ENCODE measurements at regions not wholly inside any gene's neighbourhood (a gene's known extent, or its start where the extent isn't known, plus 50 kb on each side); places are given as distances from the start of the nearest gene placed in this dataset.

DNA sequence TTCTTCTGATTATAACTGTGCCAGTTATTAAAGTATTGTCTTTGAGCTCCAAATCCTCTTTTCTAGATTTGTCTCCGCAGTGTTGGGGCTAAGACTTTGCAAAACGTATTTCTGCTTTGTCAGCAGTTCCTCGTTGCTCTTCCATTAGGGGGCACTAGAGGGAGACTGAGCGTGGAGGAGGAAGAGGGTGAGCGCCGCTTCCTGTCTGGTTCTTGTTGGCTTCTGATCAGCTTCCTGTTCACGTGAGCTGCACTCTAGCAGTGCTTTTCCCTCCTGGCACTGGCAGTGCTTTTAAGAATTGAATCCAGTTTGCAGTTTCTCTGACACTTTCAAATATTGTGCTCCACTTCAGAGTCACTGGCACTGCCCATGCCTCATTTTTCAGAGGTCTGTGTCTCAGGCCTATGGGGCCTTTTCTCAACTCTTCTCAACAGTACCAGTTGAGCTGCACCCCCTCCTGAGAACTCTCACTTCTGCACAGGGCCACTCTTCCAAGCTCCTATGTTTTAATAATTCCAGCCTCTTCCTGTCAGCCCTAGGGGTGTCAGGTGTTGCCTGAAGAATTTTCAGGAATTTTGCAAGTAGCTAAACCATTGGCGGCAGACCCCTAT lies 54.4 kb upstream of the LCORL start:
- no peak overlapping the region for H3K4me2 ChIP-seq (ENCODE audit: control insufficient read depth, insufficient read depth)
- in situ Hi-C loops (cut with MboI) = no loop called here
- H2AFZ ChIP-seq (ENCODE audit: control insufficient read depth, low read depth, low read length) = peak overlapping the region; percentile 5; the same call in 1 of the 2 replicates

More for the DNA sequence above, 54.4 kb upstream of the LCORL start:
- intact Hi-C loops (cut with micrococcal nuclease; ENCODE audit: unreplicated experiment) = loop anchor here (2.0 kb wide), 1 partner anchor 291 kb away; no protein-coding TSS in a partner anchor
- Histone ChIP-seq H3K9ac (ENCODE audit: control insufficient read depth, insufficient read depth, low read length) (no peak overlapping the region), H4K20me1 (ENCODE audit: control insufficient read depth, insufficient read depth) (no peaks in the 10 kb centered on the region), H3K27me3 (replicated peaks in 1 of 2; ENCODE audit: control insufficient read depth in 2 of 2, insufficient read depth in 2 of 2, low read length in 1 of 2) (no peaks in the 10 kb centered on the region), H3K4me1 (ENCODE audit: control insufficient read depth, insufficient read depth, low read length) (no peaks in the 10 kb centered on the region), H3K9me3 (replicated peaks; ENCODE audit: control insufficient read depth, insufficient read depth, low read length) (no peaks in the 10 kb centered on the region; the same call in 1 of the 3 replicates), H3K4me3 (no peak overlapping the region), H3K36me3 (ENCODE audit: control insufficient read depth in 2 of 2, insufficient read depth in 2 of 2, low read length in 1 of 2) (no peaks in the 10 kb centered on the region), H3K79me2 (ENCODE audit: control insufficient read depth, insufficient read depth, low read length) (no peaks in the 10 kb centered on the region), H3K27ac (ENCODE audit: control insufficient read depth, insufficient read depth) (no peak overlapping the region)
- no peak for TF ChIP-seq NR2C2 (IDR thresholded peaks at IDR 0.05; ENCODE audit: borderline replicate concordance, control insufficient read depth, insufficient read length, low read depth)
- no peak for TF ChIP-seq GATAD2B (conservative IDR thresholded peaks at IDR 0.05; ENCODE audit: low read depth)
- TF ChIP-seq GABPA (IDR thresholded peaks at IDR 0.05; ENCODE audit: low read depth) = peak; percentile 60
- TF ChIP-seq, protein P1, sequence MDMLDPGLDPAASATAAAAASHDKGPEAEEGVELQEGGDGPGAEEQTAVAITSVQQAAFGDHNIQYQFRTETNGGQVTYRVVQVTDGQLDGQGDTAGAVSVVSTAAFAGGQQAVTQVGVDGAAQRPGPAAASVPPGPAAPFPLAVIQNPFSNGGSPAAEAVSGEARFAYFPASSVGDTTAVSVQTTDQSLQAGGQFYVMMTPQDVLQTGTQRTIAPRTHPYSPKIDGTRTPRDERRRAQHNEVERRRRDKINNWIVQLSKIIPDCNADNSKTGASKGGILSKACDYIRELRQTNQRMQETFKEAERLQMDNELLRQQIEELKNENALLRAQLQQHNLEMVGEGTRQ (IDR thresholded peaks at IDR 0.05; ENCODE audit: borderline replicate concordance, low read depth, low read length) = no peak
- TF ChIP-seq RAD21 (IDR thresholded peaks at IDR 0.05; ENCODE audit: insufficient read depth, low read depth, low read length) = peak; percentile 32
- peak; percentile 26; the same call in 1 of the 2 replicates for TF ChIP-seq SMC3 (IDR thresholded peaks at IDR 0.05; ENCODE audit: borderline replicate concordance, low read length)
- TF ChIP-seq MYC (IDR thresholded peaks at IDR 0.05; ENCODE audit: insufficient read depth, insufficient read length, insufficient replicate concordance, low read length, severe bottlenecking) = no peak
- 0 out of 4 replicates have a peak, but pooled peaks of 1 of the 2 experiments have one; percentile 29 for TF ChIP-seq ETV6 (conservative IDR thresholded peaks at IDR 0.05 in 1 of 2, IDR thresholded peaks at IDR 0.05 in 1 of 2; ENCODE audit: borderline replicate concordance in 1 of 2, low read depth in 1 of 2)
- no peak for TF ChIP-seq RELA (IDR thresholded peaks at IDR 0.05; ENCODE audit: borderline replicate concordance, partially characterized antibody)
- TF ChIP-seq BHLHE40 (IDR thresholded peaks at IDR 0.05; ENCODE audit: borderline replicate concordance in 1 of 2, low read depth in 2 of 2, low read length in 1 of 2) = peak; percentile 67; a peak in 3 of 4 replicates
- TF ChIP-seq NFYA (IDR thresholded peaks at IDR 0.05; ENCODE audit: borderline replicate concordance, low read depth, low read length) = no peak
- no peak for TF ChIP-seq RCOR1 (conservative IDR thresholded peaks at IDR 0.05; ENCODE audit: low read depth, low read length)
- TF ChIP-seq, protein P2, sequence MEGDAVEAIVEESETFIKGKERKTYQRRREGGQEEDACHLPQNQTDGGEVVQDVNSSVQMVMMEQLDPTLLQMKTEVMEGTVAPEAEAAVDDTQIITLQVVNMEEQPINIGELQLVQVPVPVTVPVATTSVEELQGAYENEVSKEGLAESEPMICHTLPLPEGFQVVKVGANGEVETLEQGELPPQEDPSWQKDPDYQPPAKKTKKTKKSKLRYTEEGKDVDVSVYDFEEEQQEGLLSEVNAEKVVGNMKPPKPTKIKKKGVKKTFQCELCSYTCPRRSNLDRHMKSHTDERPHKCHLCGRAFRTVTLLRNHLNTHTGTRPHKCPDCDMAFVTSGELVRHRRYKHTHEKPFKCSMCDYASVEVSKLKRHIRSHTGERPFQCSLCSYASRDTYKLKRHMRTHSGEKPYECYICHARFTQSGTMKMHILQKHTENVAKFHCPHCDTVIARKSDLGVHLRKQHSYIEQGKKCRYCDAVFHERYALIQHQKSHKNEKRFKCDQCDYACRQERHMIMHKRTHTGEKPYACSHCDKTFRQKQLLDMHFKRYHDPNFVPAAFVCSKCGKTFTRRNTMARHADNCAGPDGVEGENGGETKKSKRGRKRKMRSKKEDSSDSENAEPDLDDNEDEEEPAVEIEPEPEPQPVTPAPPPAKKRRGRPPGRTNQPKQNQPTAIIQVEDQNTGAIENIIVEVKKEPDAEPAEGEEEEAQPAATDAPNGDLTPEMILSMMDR (IDR thresholded peaks at IDR 0.05 in 2 of 3, conservative IDR thresholded peaks at IDR 0.05 in 1 of 3; ENCODE audit: control insufficient read depth in 2 of 3, extremely low read depth in 1 of 3, insufficient read depth in 1 of 3, low read depth in 3 of 3, low read length in 3 of 3) = peak; percentile 5 to 38 (median 32); a peak in 1 of 6 replicates
- TF ChIP-seq SUZ12 (IDR thresholded peaks at IDR 0.05; ENCODE audit: unreplicated experiment) = no peak
- no peak for TF ChIP-seq STAT3 (IDR thresholded peaks at IDR 0.05; ENCODE audit: low read depth, low read length)
- no peak for TF ChIP-seq NFYB (IDR thresholded peaks at IDR 0.05; ENCODE audit: insufficient read depth, low read depth, low read length)
- no peak for TF ChIP-seq TAF1 (IDR thresholded peaks at IDR 0.05; ENCODE audit: borderline replicate concordance, low read depth, low read length)
- no peak for TF ChIP-seq SMAD5 (IDR thresholded peaks at IDR 0.05; ENCODE audit: low read depth)
- BruUV-seq (replicated peaks) = no TSS peak
- 42% methylated on average over 8 of the region's 8 CpGs for WGBS (ENCODE audit: insufficient coverage, insufficient replicate concordance, low lambda C conversion rate, missing lambda C conversion rate)
- DNase-seq (ENCODE audit: low read depth, low spot score) (no peak), FAIRE-seq (no peak), ATAC-seq (peak; percentile 73)
- ChIA-PET POLR2A (no interaction called here), SMC1A (ENCODE audit: uncharacterized antibody, unreplicated experiment) (interaction anchor here (0.6 to 1.7 kb wide), 9 partner anchors 9 to 292 kb away, joined by 3 to 4 read pairs (median 3); no protein-coding TSS in a partner anchor), CTCF (interaction anchor here (1.1 to 1.3 kb wide), 2 partner anchors 295 to 519 kb away, joined by 3 read pairs; no protein-coding TSS in a partner anchor), RAD21 (ENCODE audit: unreplicated experiment) (no interaction called here)

All from GM12878 (cell line).